GM19023 (cell line): ENCODE measurements at regions not wholly inside any gene's neighbourhood (a gene's known extent, or its start where the extent isn't known, plus 50 kb on each side); places are given as distances from the start of the nearest gene placed in this dataset.

Source experiments
- ATAC-seq: cut with Tn5 transposase; IDR thresholded peaks from one replicate; pipeline ENCODE4 v1.9.1; 2021; ENCODE audit warnings: mild to moderate bottlenecking, moderate library complexity; ENCODE audit not compliant: unreplicated experiment

- no peak for ATAC-seq
Measured at GRCh38 chr13:105996391-105997025, 539.0 kb downstream of the EFNB2 start.

GRCh38 chr13:105994340-105994739 lies 541.1 kb downstream of the EFNB2 start:
- no peak for ATAC-seq

- ATAC-seq: no peak
Measured at GRCh38 chr13:105991622-105992277, 543.7 kb downstream of the EFNB2 start.

- ATAC-seq: no peak
Measured at GRCh38 chr13:105991131-105991530, 544.3 kb downstream of the EFNB2 start.

GRCh38 chr13:105990256-105990958 lies 545.1 kb downstream of the EFNB2 start:
- ATAC-seq: no peak

- no peak for ATAC-seq
Measured at GRCh38 chr13:105984646-105985045, 550.8 kb downstream of the EFNB2 start.

- ATAC-seq: no peak
Measured at GRCh38 chr13:105984236-105984635, 551.2 kb downstream of the EFNB2 start.

- no peak for ATAC-seq
Measured at GRCh38 chr13:105982219-105982930, 553.1 kb downstream of the EFNB2 start.

- no peak for ATAC-seq
Measured at GRCh38 chr13:105979131-105980011, 556.1 kb downstream of the EFNB2 start.

GRCh38 chr13:105974380-105974779 lies 561.1 kb downstream of the EFNB2 start:
- ATAC-seq: no peak

- no peak for ATAC-seq
Measured at GRCh38 chr13:105972811-105973590, 562.5 kb downstream of the EFNB2 start.

GRCh38 chr13:105972306-105972721 lies 563.1 kb downstream of the EFNB2 start:
- ATAC-seq: no peak

- ATAC-seq: no peak
Measured at GRCh38 chr13:105971738-105972137, 563.7 kb downstream of the EFNB2 start.

GRCh38 chr13:105971312-105971711 lies 564.1 kb downstream of the EFNB2 start:
- ATAC-seq: no peak

GRCh38 chr13:105969761-105970160 lies 565.7 kb downstream of the EFNB2 start:
- no peak for ATAC-seq

- no peak for ATAC-seq
Measured at GRCh38 chr13:105965910-105966309, 569.6 kb downstream of the EFNB2 start.

GRCh38 chr13:105962080-105962479 lies 573.4 kb downstream of the EFNB2 start:
- ATAC-seq: no peak

- no peak for ATAC-seq
Measured at GRCh38 chr13:105961438-105961837, 574.0 kb downstream of the EFNB2 start.

- ATAC-seq: no peak
Measured at GRCh38 chr13:105960326-105960725, 575.1 kb downstream of the EFNB2 start.

GRCh38 chr13:105959876-105960275 lies 575.6 kb downstream of the EFNB2 start:
- no peak for ATAC-seq
